T-cell (primary cell): ENCODE measurements at regions not wholly inside any gene's neighbourhood (a gene's known extent, or its start where the extent isn't known, plus 50 kb on each side); places are given as distances from the start of the nearest gene placed in this dataset.

Experiments
- ATAC-seq, 4 experiments: fragments of 200-7000 bp in 3 of 4; fragments of 150-1000 bp in 1 of 4; cut with Tn5 transposase; replicated peaks in 1 of 4; 1 replicate in 3 of 4; 2 replicates in 1 of 4; pipeline ENCODE4 v1.10.0; 2021; ENCODE audit warnings: moderate library complexity in 3 of 4, mild to moderate bottlenecking in 2 of 4, moderate number of reproducible peaks in 1 of 4
- CTCF ChIA-PET, 2 donors: fragments of 300-600 bp; sonication (Branson Sonifier 250); formaldehyde crosslinking; loops; one replicate each; lab custom pipeline; 2022; ENCODE audit warnings: antibody characterized with exemption in 2 of 2; lab: Charles Lee
- POLR2A ChIA-PET, 2 donors: fragments of 300-600 bp; sonication (Branson Sonifier 250); formaldehyde crosslinking; loops; one replicate each; lab custom pipeline; 2022; ENCODE audit warnings: antibody characterized with exemption in 2 of 2; lab: Charles Lee
- DNase-seq, 35 experiments: peaks; one replicate each; pipeline versions ENCODE4 v3.0.0 to v3.0.0-alpha.2; 2013 to 2023
- H3K27ac ChIP-seq: one replicate; pipeline ENCODE4 v1.5.1; 2013; ENCODE audit warnings: low read length
- H3K27me3 ChIP-seq, 2 experiments: replicated peaks in 1 of 2; 1 replicate in 1 of 2; 2 replicates in 1 of 2; pipeline versions ENCODE4 v1.6.1 to v1.7.0; 2013; ENCODE audit warnings: low read length in 1 of 2, mixed read lengths in 1 of 2; ENCODE audit not compliant: control insufficient read depth in 2 of 2, insufficient read depth in 2 of 2; ENCODE audit errors: extremely low read depth in 1 of 2
- H3K36me3 ChIP-seq, 2 donors: 1 replicate in 1 of 2; 2 replicates in 1 of 2; pipeline versions ENCODE4 v1.6.1 to v1.7.0; 2013; ENCODE audit warnings: low read length in 1 of 2; ENCODE audit not compliant: control insufficient read depth in 2 of 2, insufficient read depth in 1 of 2; ENCODE audit errors: extremely low read depth in 1 of 2
- H3K4me1 ChIP-seq, 2 experiments: 1 replicate in 1 of 2; 2 replicates in 1 of 2; pipeline versions ENCODE4 v1.6.1 to v1.7.0; 2013; ENCODE audit warnings: low read length in 2 of 2, mixed read lengths in 1 of 2; ENCODE audit not compliant: insufficient read depth in 2 of 2, control insufficient read depth in 1 of 2; ENCODE audit errors: extremely low read depth in 1 of 2
- H3K4me3 ChIP-seq, 2 donors: 1 replicate in 1 of 2; 2 replicates in 1 of 2; pipeline versions ENCODE4 v1.5.1 to v1.7.0; 2013; ENCODE audit warnings: mild to moderate bottlenecking in 2 of 2, low read length in 1 of 2, moderate library complexity in 1 of 2; ENCODE audit not compliant: control insufficient read depth in 1 of 2; ENCODE audit errors: extremely low read depth in 1 of 2
- H3K9me3 ChIP-seq: 2 replicates; pipeline ENCODE4 v1.7.0; 2013
- H3K27ac Mint-ChIP-seq, 2 donors: one replicate each; pipeline ENCODE4 v1.8.0; 2020 to 2021; ENCODE audit warnings: mild to moderate bottlenecking in 2 of 2, mixed read lengths in 2 of 2
- H3K27me3 Mint-ChIP-seq, 2 donors: one replicate each; pipeline ENCODE4 v1.8.0; 2021 to 2022; ENCODE audit warnings: mixed read lengths in 2 of 2
- H3K36me3 Mint-ChIP-seq: one replicate; pipeline ENCODE4 v1.8.0; 2021; ENCODE audit warnings: mixed read lengths
- H3K4me1 Mint-ChIP-seq, 3 donors: one replicate each; pipeline ENCODE4 v1.8.0; 2020 to 2022; ENCODE audit warnings: mixed read lengths in 3 of 3, mild to moderate bottlenecking in 1 of 3
- H3K4me3 Mint-ChIP-seq, 3 donors: one replicate each; pipeline ENCODE4 v1.8.0; 2020 to 2022; ENCODE audit warnings: mild to moderate bottlenecking in 3 of 3, mixed read lengths in 3 of 3, moderate library complexity in 3 of 3
- H3K9me3 Mint-ChIP-seq, 3 donors: one replicate each; pipeline ENCODE4 v1.8.0; 2020 to 2022; ENCODE audit warnings: mixed read lengths in 3 of 3
- WGBS: methylation state at CpG from one replicate; pipeline ENCODE4 v1.1.5; 2013; ENCODE audit warnings: missing lambda C conversion rate; ENCODE audit not compliant: insufficient coverage; 5-methylcytosine and 5-hydroxymethylcytosine counted together

DNA sequence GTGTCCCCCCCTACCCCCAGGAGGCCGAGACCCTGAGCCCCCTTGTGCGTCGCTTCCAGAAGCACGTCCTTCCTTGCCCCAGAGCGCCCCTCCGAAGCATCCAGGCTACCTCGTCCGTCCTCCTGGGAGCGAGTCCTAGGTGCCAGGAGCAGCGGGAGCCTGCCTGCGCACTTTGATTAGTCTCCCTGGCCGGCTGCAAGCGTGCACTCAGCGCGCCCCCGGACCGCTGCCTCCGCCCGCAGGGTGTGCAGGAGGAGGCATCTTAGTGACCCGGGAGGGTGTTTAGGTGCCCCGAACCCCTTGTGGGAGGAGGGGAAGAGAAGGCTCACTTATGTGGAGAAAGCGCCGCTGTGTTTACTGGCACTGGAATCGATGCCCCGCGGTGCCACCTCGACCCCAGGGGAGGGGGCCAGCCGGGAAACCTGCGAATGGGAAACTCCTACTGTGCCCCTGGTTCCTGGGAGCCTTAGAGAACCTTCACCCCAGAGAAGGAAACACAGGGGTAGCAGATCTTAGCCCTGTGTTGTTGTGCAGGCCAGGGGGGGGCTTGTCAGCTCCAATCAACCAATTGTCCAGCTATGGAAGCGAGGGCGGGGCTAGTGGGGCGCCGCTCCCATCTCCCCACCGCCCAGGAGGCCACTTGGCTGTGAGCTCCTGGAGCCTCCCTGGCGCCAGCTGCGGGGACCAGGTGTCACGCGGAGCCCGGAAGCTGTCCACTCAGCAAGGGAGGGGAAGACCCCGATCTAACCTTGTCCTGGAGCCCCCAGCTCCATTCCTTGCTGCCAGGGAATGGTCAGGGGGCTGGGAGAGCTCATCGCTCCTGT is 922.8 kb upstream of the EEF2KMT start:
- 14% methylated on average over 31 of the region's 41 CpGs for WGBS
- CTCF ChIA-PET: no interaction called here

DNA sequence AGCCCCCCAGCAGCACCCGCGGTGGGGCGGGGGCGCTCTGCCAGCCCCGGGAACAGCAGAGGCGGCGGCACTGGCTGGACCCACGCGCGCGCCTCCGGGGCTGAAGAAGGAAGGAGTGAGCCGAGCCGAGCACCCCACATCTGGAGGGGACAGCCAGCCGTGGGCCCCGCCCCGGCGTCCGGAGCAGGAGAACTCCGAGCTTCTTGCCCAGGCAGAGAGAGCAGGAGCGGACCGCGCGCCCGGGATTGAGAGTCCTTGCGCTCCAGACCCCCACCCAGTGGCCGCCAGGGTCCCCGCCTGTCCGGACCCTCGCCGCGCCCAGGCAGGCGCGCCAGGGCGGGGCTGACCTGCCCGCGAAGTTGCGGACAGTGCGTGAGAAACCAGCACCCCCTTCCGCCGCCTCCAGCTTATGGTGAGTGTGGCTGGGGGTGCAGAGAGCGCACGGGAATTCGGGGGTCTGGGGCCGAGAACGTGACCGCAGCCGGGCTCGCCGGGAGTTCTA is 921.9 kb upstream of the EEF2KMT start:
- H3K4me3 Mint-ChIP-seq: no peak overlapping the region
- ATAC-seq: no peak
- Histone ChIP-seq H3K4me1 (no peaks in the 10 kb centered on the region), H3K4me3 (no peak overlapping the region), H3K27me3 (peaks cover 6 to 25% of the 10 kb centered on the region in 2 experiments), H3K9me3 (no peaks in the 10 kb centered on the region), H3K36me3 (no peaks in the 10 kb centered on the region), H3K27ac (no peak overlapping the region)
- no peak for DNase-seq
- 13% methylated on average over 45 of the region's 50 CpGs for WGBS
- H3K9me3 Mint-ChIP-seq: peaks cover 11 to 17% (median 13%) of the 10 kb centered on the region in 3 donors
- ChIA-PET POLR2A (no interaction called here), CTCF (no interaction called here)
- no peaks in the 10 kb centered on the region for H3K4me1 Mint-ChIP-seq
- peaks cover 15 to 22% of the 10 kb centered on the region in 2 donors for H3K27me3 Mint-ChIP-seq
- H3K27ac Mint-ChIP-seq: no peak overlapping the region
- H3K36me3 Mint-ChIP-seq: no peaks in the 10 kb centered on the region

More for the DNA sequence above, 922.8 kb upstream of the EEF2KMT start:
- no peak overlapping the region for H3K4me3 ChIP-seq
- H3K36me3 ChIP-seq: no peaks in the 10 kb centered on the region
- POLR2A ChIA-PET: no interaction called here
- H3K4me1 ChIP-seq: no peaks in the 10 kb centered on the region
- H3K27ac ChIP-seq: no peak overlapping the region
- H3K27me3 ChIP-seq: peaks cover 6 to 25% of the 10 kb centered on the region in 2 experiments
- H3K9me3 Mint-ChIP-seq: peaks cover 10 to 17% (median 12%) of the 10 kb centered on the region in 3 donors
- H3K27me3 Mint-ChIP-seq: peaks cover 15 to 22% of the 10 kb centered on the region in 2 donors
- H3K4me3 Mint-ChIP-seq: no peak overlapping the region
- no peaks in the 10 kb centered on the region for H3K9me3 ChIP-seq
- no peaks in the 10 kb centered on the region for H3K36me3 Mint-ChIP-seq
- no peak overlapping the region for H3K27ac Mint-ChIP-seq
- ATAC-seq: no peak
- no peak for DNase-seq
- no peaks in the 10 kb centered on the region for H3K4me1 Mint-ChIP-seq

DNA sequence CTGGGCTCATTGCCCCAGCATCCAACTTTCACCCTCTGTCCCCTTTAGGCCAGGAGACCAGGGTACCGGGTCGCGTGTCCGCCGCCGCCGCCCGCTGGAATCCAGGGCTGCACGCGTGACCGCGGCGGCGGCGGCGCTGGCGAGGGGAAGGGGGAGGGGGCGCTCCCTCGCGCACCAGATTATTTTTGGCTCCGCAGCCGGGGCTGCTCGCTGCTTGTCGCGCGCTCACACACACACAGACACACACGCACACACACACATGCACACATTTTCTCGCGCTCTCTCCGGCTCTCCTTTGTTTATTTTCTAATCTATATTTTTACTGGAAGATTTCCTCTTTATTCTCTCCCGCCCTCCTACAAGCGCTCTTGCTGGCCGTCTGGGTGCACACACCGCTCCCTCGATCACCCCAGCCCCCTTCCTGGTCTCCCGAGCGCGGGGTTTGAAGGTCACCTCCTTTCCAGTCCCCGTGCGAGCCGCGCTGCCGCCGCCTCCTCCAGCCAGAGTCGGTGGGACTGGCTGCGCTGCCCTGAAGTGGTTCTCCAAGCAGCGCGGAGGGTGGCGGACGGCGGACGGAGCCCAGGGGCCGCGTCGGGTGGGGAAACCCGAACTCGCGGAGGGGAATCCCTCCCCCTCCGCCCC is 921.4 kb upstream of the EEF2KMT start:
- 16% methylated on average over 18 of the region's 59 CpGs for WGBS
- H3K4me3 Mint-ChIP-seq: no peak overlapping the region
- Histone ChIP-seq H3K27ac (no peak overlapping the region), H3K27me3 (peaks cover 6 to 25% of the 10 kb centered on the region in 2 experiments), H3K4me3 (no peak overlapping the region), H3K9me3 (no peaks in the 10 kb centered on the region), H3K36me3 (no peaks in the 10 kb centered on the region), H3K4me1 (no peaks in the 10 kb centered on the region)
- ChIA-PET POLR2A (no interaction called here), CTCF (no interaction called here)
- ATAC-seq: no peak
- no peaks in the 10 kb centered on the region for H3K36me3 Mint-ChIP-seq
- H3K9me3 Mint-ChIP-seq: peaks cover 13 to 17% (median 15%) of the 10 kb centered on the region in 3 donors
- DNase-seq: no peak
- no peak overlapping the region for H3K27ac Mint-ChIP-seq
- no peaks in the 10 kb centered on the region for H3K4me1 Mint-ChIP-seq
- H3K27me3 Mint-ChIP-seq: peaks cover 15 to 22% of the 10 kb centered on the region in 2 donors

DNA sequence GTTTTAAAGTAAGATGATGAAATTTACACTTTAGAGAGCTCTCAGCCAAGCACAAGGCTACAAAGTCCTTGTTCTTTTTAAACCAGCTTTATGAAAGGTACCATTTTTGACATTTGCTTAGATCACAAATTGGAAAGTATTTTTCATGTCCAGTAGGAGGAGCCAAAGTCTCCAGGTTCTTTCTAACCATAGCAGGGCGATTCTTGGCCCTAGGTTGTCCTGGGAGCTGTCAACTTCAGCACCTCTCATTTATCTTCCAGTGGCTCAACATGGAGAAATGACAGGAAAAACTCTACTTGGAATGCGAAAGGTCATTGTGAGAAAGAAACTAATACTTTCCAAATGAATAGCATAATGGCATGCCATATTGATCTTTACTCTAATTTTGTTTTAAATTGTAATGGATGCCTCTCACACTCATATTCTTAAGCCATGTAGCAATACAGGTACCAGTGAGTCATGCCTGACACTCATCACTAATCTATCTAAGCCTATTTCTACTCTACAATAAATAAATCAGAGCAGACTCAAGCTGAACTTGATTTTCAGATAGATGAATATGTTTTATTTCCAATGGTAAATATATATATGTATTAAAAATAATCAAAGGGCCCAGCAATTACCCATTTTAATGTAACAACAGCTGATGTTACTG is 919.1 kb upstream of the EEF2KMT start:
- no peaks in the 10 kb centered on the region for H3K4me1 Mint-ChIP-seq
- Histone ChIP-seq H3K27ac (no peak overlapping the region), H3K27me3 (peaks cover 6 to 23% of the 10 kb centered on the region in 2 experiments), H3K4me3 (no peak overlapping the region), H3K4me1 (no peaks in the 10 kb centered on the region), H3K36me3 (no peaks in the 10 kb centered on the region), H3K9me3 (no peaks in the 10 kb centered on the region)
- CTCF ChIA-PET: no interaction called here
- no peaks in the 10 kb centered on the region for H3K36me3 Mint-ChIP-seq
- H3K27me3 Mint-ChIP-seq: peaks cover 15 to 21% of the 10 kb centered on the region in 2 donors
- POLR2A ChIA-PET: no interaction called here
- H3K4me3 Mint-ChIP-seq: no peak overlapping the region
- no peak for ATAC-seq
- H3K9me3 Mint-ChIP-seq: peaks cover 11 to 21% (median 13%) of the 10 kb centered on the region in 3 donors
- 0% methylated on average over 1 of the region's 2 CpGs for WGBS
- no peak overlapping the region for H3K27ac Mint-ChIP-seq
- DNase-seq: no peak

DNA sequence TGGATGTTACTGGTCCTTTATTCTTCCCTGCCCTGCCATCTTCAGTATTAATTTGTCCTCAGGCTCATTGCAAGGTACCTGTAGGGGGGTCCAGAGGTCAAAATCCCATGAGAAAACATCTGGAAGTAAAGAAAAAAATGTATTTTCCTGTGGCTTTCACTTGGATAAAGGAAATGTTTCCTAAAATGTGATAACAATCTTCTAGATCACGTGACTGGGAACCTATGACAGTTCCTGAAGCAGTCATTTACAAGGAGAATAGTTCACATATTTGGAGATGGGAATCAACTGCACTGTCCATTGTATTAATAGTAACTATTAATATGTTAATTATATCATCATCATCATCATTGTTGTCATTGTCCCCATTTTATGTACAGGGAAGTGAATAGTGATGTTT is 915.1 kb upstream of the EEF2KMT start:
- H3K4me3 ChIP-seq: no peak overlapping the region
- H3K36me3 Mint-ChIP-seq: no peaks in the 10 kb centered on the region
- WGBS: no CpG with 5 or more reads among the region's 1 CpG

DNA sequence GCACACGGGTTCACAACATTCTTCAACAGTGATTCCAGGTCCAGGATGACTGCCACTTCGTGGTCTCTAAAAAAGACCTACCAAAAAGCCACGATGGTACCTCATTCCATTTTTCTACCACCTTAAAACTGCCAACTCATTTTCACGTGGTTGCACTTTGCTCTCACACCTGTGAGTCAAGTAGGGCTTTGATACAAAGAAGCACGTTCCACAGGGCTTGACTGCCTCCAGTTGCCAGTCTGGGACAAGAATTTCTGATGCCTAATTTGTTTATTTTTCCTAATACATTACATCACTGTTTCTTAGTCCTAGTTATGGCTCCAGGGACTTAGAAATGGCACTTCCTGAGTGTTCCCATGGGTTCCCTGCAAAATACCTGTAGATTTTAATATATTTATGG is 911.6 kb upstream of the EEF2KMT start:
- Mint-ChIP-seq H3K36me3 (no peaks in the 10 kb centered on the region), H3K4me1 (no peaks in the 10 kb centered on the region), H3K27me3 (no peaks in the 10 kb centered on the region), H3K9me3 (peaks cover 8 to 21% (median 11%) of the 10 kb centered on the region in 3 donors), H3K27ac (no peak overlapping the region), H3K4me3 (no peak overlapping the region)
- no peak overlapping the region for H3K4me3 ChIP-seq
- no peak for DNase-seq
- H3K4me1 ChIP-seq: no peaks in the 10 kb centered on the region
- H3K27me3 ChIP-seq: no peaks in the 10 kb centered on the region
- H3K9me3 ChIP-seq: no peaks in the 10 kb centered on the region
- ChIA-PET CTCF (no interaction called here), POLR2A (no interaction called here)
- ATAC-seq: no peak
- no peaks in the 10 kb centered on the region for H3K36me3 ChIP-seq
- H3K27ac ChIP-seq: no peak overlapping the region
- 54% methylated on average over 3 of the region's 5 CpGs for WGBS

More for the DNA sequence above, 915.1 kb upstream of the EEF2KMT start:
- ChIA-PET POLR2A (no interaction called here), CTCF (no interaction called here)
- Histone ChIP-seq H3K27ac (no peak overlapping the region), H3K4me1 (no peaks in the 10 kb centered on the region), H3K9me3 (no peaks in the 10 kb centered on the region), H3K36me3 (no peaks in the 10 kb centered on the region), H3K27me3 (peaks cover 0 to 2% of the 10 kb centered on the region in 2 experiments)
- peaks cover 16 to 22% (median 17%) of the 10 kb centered on the region in 3 donors for H3K9me3 Mint-ChIP-seq
- no peak overlapping the region for H3K4me3 Mint-ChIP-seq
- no peak for ATAC-seq
- no peak for DNase-seq
- H3K27me3 Mint-ChIP-seq: peaks cover under 1 to 4% of the 10 kb centered on the region in 2 donors
- H3K4me1 Mint-ChIP-seq: no peaks in the 10 kb centered on the region
- H3K27ac Mint-ChIP-seq: no peak overlapping the region
